A549 (cell line): ENCODE measurements at regions not wholly inside any gene's neighbourhood (a gene's known extent, or its start where the extent isn't known, plus 50 kb on each side); places are given as distances from the start of the nearest gene placed in this dataset.

ENCODE experiments used
- ATAC-seq, 2 experiments: fragments of 200-7000 bp in 1 of 2; fragments of >200 bp in 1 of 2; cut with Nextera tagmentation in 1 of 2; cut with Tn5 transposase in 1 of 2; 3 replicates each; pipeline versions ENCODE4 v1.8.0 to v1.9.1; 2018 to 2020; ENCODE audit warnings: mild to moderate bottlenecking in 1 of 2, moderate library complexity in 1 of 2
- CTCF ChIA-PET: fragments of 300-600 bp; sonication (Branson Sonifier 250); formaldehyde crosslinking; extraction: SDS; loops from one replicate; lab custom pipeline; 2021; ENCODE audit warnings: antibody characterized with exemption, inconsistent platforms; lab: Yijun Ruan, JAX
- POLR2A ChIA-PET: fragments of 350-600 bp; formaldehyde crosslinking; extraction: SDS; loops from one replicate; lab custom pipeline; 2021; ENCODE audit warnings: antibody characterized with exemption, inconsistent platforms; lab: Yijun Ruan, JAX
- DNase-seq, 2 experiments: peaks; one replicate each; pipeline versions ENCODE4 v3.0.0 to v3.0.0-alpha.2; 2011 to 2016; ENCODE audit warnings: low read depth in 1 of 2, low spot score in 1 of 2
- FAIRE-seq: peaks from 2 replicates; lab custom pipeline; 2011; peaks lifted over from hg19 to GRCh38; lab: Jason Lieb, UNC
- H3K27ac ChIP-seq, 2 experiments: fragments of >200 bp; sonication (Bioruptor Twin); formaldehyde crosslinking; 3 replicates each; pipeline ENCODE4 v1.5.1; 2016 to 2017
- H3K4me1 ChIP-seq: fragments of >200 bp; sonication (Bioruptor Twin); formaldehyde crosslinking; 3 replicates; pipeline ENCODE4 v1.6.1; 2016
- H3K4me2 ChIP-seq: fragments of >200 bp; sonication (Bioruptor Twin); formaldehyde crosslinking; 3 replicates; pipeline ENCODE4 v1.6.1; 2016
- H3K4me3 ChIP-seq: fragments of >200 bp; sonication (Bioruptor Twin); formaldehyde crosslinking; 3 replicates; pipeline ENCODE4 v1.5.1; 2016
- H3K9me3 ChIP-seq: fragments of >200 bp; sonication (Bioruptor Twin); formaldehyde crosslinking; 3 replicates; pipeline ENCODE4 v1.6.1; 2016
- CBX2 ChIP-seq: fragments of 200-600 bp; sonication (generic); IDR thresholded peaks from 2 replicates; pipeline ENCODE4 v1.6.1; 2016; ENCODE audit warnings: low read depth, mild to moderate bottlenecking, borderline replicate concordance
- CBX8 ChIP-seq: fragments of 200-600 bp; sonication (generic); IDR thresholded peaks from 2 replicates; pipeline ENCODE4 v1.6.1; 2016
- CEBPB ChIP-seq, 2 experiments: fragments of >200 bp in 1 of 2; sonication (Bioruptor Twin) in 1 of 2; formaldehyde crosslinking in 1 of 2; IDR thresholded peaks; 2 replicates each; pipeline ENCODE4 v1.6.1; 2012 to 2016
- CHD4 ChIP-seq: fragments of 200-600 bp; sonication (generic); IDR thresholded peaks from 2 replicates; pipeline ENCODE4 v1.6.1; 2016; ENCODE audit warnings: antibody characterized with exemption, mild to moderate bottlenecking, borderline replicate concordance
- CTCF ChIP-seq: fragments of >200 bp; sonication (Bioruptor Twin); formaldehyde crosslinking; IDR thresholded peaks from 3 replicates; pipeline ENCODE4 v1.5.1; 2016
- EHMT2 ChIP-seq: fragments of 200-600 bp; sonication (generic); IDR thresholded peaks from 2 replicates; pipeline ENCODE4 v1.6.1; 2016; ENCODE audit warnings: antibody characterized with exemption, low read depth, mild to moderate bottlenecking, moderate library complexity
- ELK1 ChIP-seq: fragments of 150-350 bp; IDR thresholded peaks from 2 replicates; pipeline ENCODE4 v1.6.1; 2014; ENCODE audit warnings: low read depth, mild to moderate bottlenecking, low read length
- ESRRA ChIP-seq: fragments of 150-350 bp; IDR thresholded peaks from 2 replicates; pipeline ENCODE4 v1.6.1; 2014; ENCODE audit warnings: mild to moderate bottlenecking, low read length, borderline replicate concordance
- FOSB ChIP-seq: fragments of 250-450 bp; sonication (Bioruptor Pico); IDR thresholded peaks from 2 replicates; pipeline ENCODE4 v1.5.0; 2020; ENCODE audit warnings: mild to moderate bottlenecking, moderate library complexity
- FOSL2 ChIP-seq, 2 experiments: fragments of 450-650 bp in 1 of 2; fragments of >200 bp in 1 of 2; sonication (Bioruptor Twin) in 1 of 2; formaldehyde crosslinking; IDR thresholded peaks; 2 replicates each; pipeline versions ENCODE4 v1.5.0 to v1.6.1; 2016 to 2020; ENCODE audit warnings: mild to moderate bottlenecking in 1 of 2, moderate library complexity in 1 of 2
- FOXS1 ChIP-seq: fragments of 250-450 bp; sonication (Bioruptor Pico); IDR thresholded peaks from 2 replicates; pipeline ENCODE4 v1.5.0; 2020; ENCODE audit warnings: mild to moderate bottlenecking, moderate library complexity
- KDM5A ChIP-seq: fragments of 200-600 bp; sonication (generic); IDR thresholded peaks from 2 replicates; pipeline ENCODE4 v1.6.1; 2016; ENCODE audit warnings: antibody characterized with exemption, mild to moderate bottlenecking
- NR3C1 ChIP-seq: fragments of >200 bp; sonication (Bioruptor Twin); formaldehyde crosslinking; IDR thresholded peaks from 3 replicates; pipeline ENCODE4 v1.6.1; 2017
- PHF8 ChIP-seq: fragments of 200-600 bp; sonication (generic); IDR thresholded peaks from 2 replicates; pipeline ENCODE4 v1.6.1; 2016; ENCODE audit warnings: low read depth, mild to moderate bottlenecking, antibody characterized with exemption, moderate library complexity, borderline replicate concordance
- RAD21 ChIP-seq, 2 experiments: fragments of >200 bp in 1 of 2; sonication (Bioruptor Twin) in 1 of 2; formaldehyde crosslinking in 1 of 2; IDR thresholded peaks in 1 of 2; conservative IDR thresholded peaks in 1 of 2; 2 replicates in 1 of 2; 3 replicates in 1 of 2; pipeline ENCODE4 v1.6.1; 2012 to 2018; ENCODE audit warnings: inconsistent platforms in 1 of 2
- RARB ChIP-seq: fragments of 250-450 bp; sonication (Bioruptor Pico); IDR thresholded peaks from 2 replicates; pipeline ENCODE4 v1.8.0; 2021; ENCODE audit warnings: mild to moderate bottlenecking, moderate library complexity
- RNF2 ChIP-seq: fragments of 200-600 bp; sonication (generic); IDR thresholded peaks from 2 replicates; pipeline ENCODE4 v1.6.1; 2016; ENCODE audit warnings: low read depth, mild to moderate bottlenecking, antibody characterized with exemption, moderate library complexity, borderline replicate concordance
- SMC3 ChIP-seq: fragments of >200 bp; sonication (Bioruptor Twin); formaldehyde crosslinking; IDR thresholded peaks from 3 replicates; pipeline ENCODE4 v1.6.1; 2018; ENCODE audit warnings: inconsistent platforms
- SREBF2 ChIP-seq: fragments of 450-650 bp; IDR thresholded peaks from 2 replicates; pipeline ENCODE4 v1.6.1; 2014; ENCODE audit warnings: mild to moderate bottlenecking, moderate library complexity
- ZC3H11A ChIP-seq: fragments of 450-650 bp; IDR thresholded peaks from 2 replicates; pipeline ENCODE4 v1.6.1; 2014; ENCODE audit warnings: antibody characterized with exemption, mild to moderate bottlenecking
- ZFP36 ChIP-seq: fragments of 450-650 bp; IDR thresholded peaks from 2 replicates; pipeline ENCODE4 v1.6.1; 2014; ENCODE audit warnings: borderline replicate concordance; ENCODE audit not compliant: partially characterized antibody
- ZNF302 ChIP-seq: fragments of 250-450 bp; sonication (Bioruptor Pico); IDR thresholded peaks from 2 replicates; pipeline ENCODE4 v1.9.0; 2021; ENCODE audit warnings: inconsistent platforms, mild to moderate bottlenecking, moderate library complexity
- WGBS: methylation state at CpG from one replicate; pipeline ENCODE4 v1.1.6; 2017; ENCODE audit errors: missing lambda C conversion rate; 5-methylcytosine and 5-hydroxymethylcytosine counted together
- TF ChIP-seq, protein P1 (sequence below): fragments of 200-600 bp; sonication (generic); IDR thresholded peaks from 2 replicates; pipeline ENCODE4 v1.6.1; 2016; ENCODE audit warnings: antibody characterized with exemption, mild to moderate bottlenecking, moderate library complexity
- TF ChIP-seq, protein P2 (sequence below): IDR thresholded peaks from 2 replicates; pipeline ENCODE4 v1.6.1; 2012; ENCODE audit warnings: low read depth, borderline replicate concordance

GRCh38 chr2:35125278-35125677 is 1230.3 kb upstream of the CRIM1 start:
- TF ChIP-seq CEBPB (IDR thresholded peaks at IDR 0.05) (no peak), FOXS1 (no peak), CBX2 (no peak), CHD4 (no peak), ELK1 (no peak), ZFP36 (no peak), CBX8 (no peak), ZNF302 (CRISPR knock-in tag) (no peak), SREBF2 (no peak), FOSB (CRISPR knock-in tag) (no peak), FOSL2 (IDR thresholded peaks at IDR 0.05) (no peak), FOSL2 (CRISPR knock-in tag; IDR thresholded peaks at IDR 0.05) (no peak), KDM5A (no peak), PHF8 (no peak), RNF2 (no peak), RARB (CRISPR knock-in tag) (no peak)
- TF ChIP-seq, protein P1, sequence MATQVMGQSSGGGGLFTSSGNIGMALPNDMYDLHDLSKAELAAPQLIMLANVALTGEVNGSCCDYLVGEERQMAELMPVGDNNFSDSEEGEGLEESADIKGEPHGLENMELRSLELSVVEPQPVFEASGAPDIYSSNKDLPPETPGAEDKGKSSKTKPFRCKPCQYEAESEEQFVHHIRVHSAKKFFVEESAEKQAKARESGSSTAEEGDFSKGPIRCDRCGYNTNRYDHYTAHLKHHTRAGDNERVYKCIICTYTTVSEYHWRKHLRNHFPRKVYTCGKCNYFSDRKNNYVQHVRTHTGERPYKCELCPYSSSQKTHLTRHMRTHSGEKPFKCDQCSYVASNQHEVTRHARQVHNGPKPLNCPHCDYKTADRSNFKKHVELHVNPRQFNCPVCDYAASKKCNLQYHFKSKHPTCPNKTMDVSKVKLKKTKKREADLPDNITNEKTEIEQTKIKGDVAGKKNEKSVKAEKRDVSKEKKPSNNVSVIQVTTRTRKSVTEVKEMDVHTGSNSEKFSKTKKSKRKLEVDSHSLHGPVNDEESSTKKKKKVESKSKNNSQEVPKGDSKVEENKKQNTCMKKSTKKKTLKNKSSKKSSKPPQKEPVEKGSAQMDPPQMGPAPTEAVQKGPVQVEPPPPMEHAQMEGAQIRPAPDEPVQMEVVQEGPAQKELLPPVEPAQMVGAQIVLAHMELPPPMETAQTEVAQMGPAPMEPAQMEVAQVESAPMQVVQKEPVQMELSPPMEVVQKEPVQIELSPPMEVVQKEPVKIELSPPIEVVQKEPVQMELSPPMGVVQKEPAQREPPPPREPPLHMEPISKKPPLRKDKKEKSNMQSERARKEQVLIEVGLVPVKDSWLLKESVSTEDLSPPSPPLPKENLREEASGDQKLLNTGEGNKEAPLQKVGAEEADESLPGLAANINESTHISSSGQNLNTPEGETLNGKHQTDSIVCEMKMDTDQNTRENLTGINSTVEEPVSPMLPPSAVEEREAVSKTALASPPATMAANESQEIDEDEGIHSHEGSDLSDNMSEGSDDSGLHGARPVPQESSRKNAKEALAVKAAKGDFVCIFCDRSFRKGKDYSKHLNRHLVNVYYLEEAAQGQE, result no peak
- TF ChIP-seq, protein P2, sequence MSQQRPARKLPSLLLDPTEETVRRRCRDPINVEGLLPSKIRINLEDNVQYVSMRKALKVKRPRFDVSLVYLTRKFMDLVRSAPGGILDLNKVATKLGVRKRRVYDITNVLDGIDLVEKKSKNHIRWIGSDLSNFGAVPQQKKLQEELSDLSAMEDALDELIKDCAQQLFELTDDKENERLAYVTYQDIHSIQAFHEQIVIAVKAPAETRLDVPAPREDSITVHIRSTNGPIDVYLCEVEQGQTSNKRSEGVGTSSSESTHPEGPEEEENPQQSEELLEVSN, result no peak
- ChIA-PET POLR2A (no interaction called here), CTCF (no interaction called here)
- H3K27ac ChIP-seq, result no peak overlapping the region
- H3K4me3 ChIP-seq, result no peak overlapping the region
- ATAC-seq (no peak), DNase-seq (no peak), FAIRE-seq (no peak)
- 29% methylated on average over 4 of the region's 4 CpGs for WGBS
- H3K4me2 ChIP-seq, result no peak overlapping the region
- peaks cover 8% of the 10 kb centered on the region; the same call in 1 of the 3 replicates for H3K9me3 ChIP-seq
- H3K4me1 ChIP-seq, result no peaks in the 10 kb centered on the region

- CTCF ChIA-PET, result interaction anchor here (1.1 to 1.7 kb wide), 3 partner anchors 11 to 82 kb away, joined by 3 to 7 read pairs (median 3); no protein-coding TSS in a partner anchor
- FAIRE-seq, result no peak
Observed at GRCh38 chr2:35116151-35116550, 1239.4 kb upstream of the CRIM1 start.

DNA sequence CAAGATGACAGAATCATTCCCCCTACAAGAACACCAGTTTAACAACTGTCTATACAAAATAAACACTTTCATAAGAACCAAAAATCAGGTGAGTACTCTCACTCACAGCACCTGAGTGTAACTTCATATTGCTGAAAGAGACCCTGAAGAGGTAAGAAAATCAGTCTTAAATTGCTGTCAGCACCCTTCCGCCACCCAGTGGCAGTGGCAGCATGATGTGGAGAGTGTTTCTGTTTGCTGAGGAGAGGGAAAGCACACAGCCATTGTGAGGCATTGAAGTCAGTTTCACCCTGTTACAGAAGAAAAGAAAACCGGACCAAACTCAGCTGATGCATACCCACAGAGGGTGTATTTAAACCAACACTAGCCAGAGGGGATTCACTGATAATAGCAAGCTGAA is 1240.8 kb upstream of the CRIM1 start:
- FAIRE-seq (no peak), DNase-seq (peak in 1 of 2 experiments; percentile 34), ATAC-seq (peak; percentile 64 to 71; a peak in 4 of 6 replicates)
- Histone ChIP-seq H3K4me1 (no peaks in the 10 kb centered on the region), H3K27ac (no peak overlapping the region), H3K4me2 (no peak overlapping the region), H3K9me3 (no peaks in the 10 kb centered on the region), H3K4me3 (no peak overlapping the region)
- ChIA-PET CTCF (interaction anchor here (1.5 to 1.7 kb wide), 2 partner anchors 10 to 80 kb away, joined by 3 to 7 read pairs; no protein-coding TSS in a partner anchor), POLR2A (no interaction called here)
- TF ChIP-seq CTCF (peak; percentile 45), RAD21 (conservative IDR thresholded peaks at IDR 0.05 in 1 of 2, IDR thresholded peaks at IDR 0.05 in 1 of 2) (peak; percentile 54 to 62), FOSL2 (IDR thresholded peaks at IDR 0.05) (no peak), FOSL2 (CRISPR knock-in tag; IDR thresholded peaks at IDR 0.05) (no peak), SMC3 (peak; percentile 66), EHMT2 (no peak)
- TF ChIP-seq, protein P2, result no peak
- 27% methylated on average over 2 of the region's 2 CpGs for WGBS

More at GRCh38 chr2:35116151-35116550, 1239.4 kb upstream of the CRIM1 start:
- POLR2A ChIA-PET, result no interaction called here
- ATAC-seq (no peak), DNase-seq (no peak)
- Histone ChIP-seq H3K4me3 (no peak overlapping the region), H3K27ac (no peak overlapping the region), H3K9me3 (no peaks in the 10 kb centered on the region), H3K4me2 (no peak overlapping the region), H3K4me1 (no peaks in the 10 kb centered on the region)
- TF ChIP-seq FOSB (CRISPR knock-in tag) (no peak), ESRRA (no peak), FOXS1 (no peak), ZC3H11A (no peak), NR3C1 (no peak)
- TF ChIP-seq, all 56 proteins: peak for 0
